Right lung (tissue), 2 donors: ENCODE measurements at regions not wholly inside any gene's neighbourhood (a gene's known extent, or its start where the extent isn't known, plus 50 kb on each side); places are given as distances from the start of the nearest gene placed in this dataset.

ENCODE experiments used
- DNase-seq, 2 donors: peaks; one replicate each; pipeline ENCODE4 v3.0.0-alpha.2; 2013

GRCh38 chr9:103757062-103757461 is 337.0 kb upstream of the SMC2 start:
- no peak for DNase-seq

GRCh38 chr9:103761466-103761865 is 332.6 kb upstream of the SMC2 start:
- no peak for DNase-seq

DNA sequence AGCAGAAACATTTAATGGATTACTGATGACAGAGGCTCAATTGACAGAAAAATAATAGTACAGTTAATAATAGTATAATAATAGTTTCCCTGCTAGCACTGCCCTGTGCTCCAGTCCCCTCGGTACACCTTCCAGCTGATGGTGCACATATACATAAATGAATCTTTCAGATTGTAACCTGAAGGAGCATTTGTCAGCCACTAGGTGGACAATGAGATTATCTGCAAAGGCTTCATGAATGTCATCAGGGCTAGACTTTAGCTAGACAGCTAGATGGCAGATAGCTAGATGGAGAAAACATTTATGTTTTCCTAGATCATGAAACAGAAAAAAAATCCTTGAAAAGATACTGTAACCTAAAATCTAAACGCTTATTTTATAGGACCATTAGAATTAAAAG is 304.4 kb upstream of the SMC2 start:
- no peak for DNase-seq

- DNase-seq = no peak
Observed at GRCh38 chr9:103798620-103799019, 295.5 kb upstream of the SMC2 start.

GRCh38 chr9:103799959-103800358 is 294.1 kb upstream of the SMC2 start:
- DNase-seq = no peak

DNA sequence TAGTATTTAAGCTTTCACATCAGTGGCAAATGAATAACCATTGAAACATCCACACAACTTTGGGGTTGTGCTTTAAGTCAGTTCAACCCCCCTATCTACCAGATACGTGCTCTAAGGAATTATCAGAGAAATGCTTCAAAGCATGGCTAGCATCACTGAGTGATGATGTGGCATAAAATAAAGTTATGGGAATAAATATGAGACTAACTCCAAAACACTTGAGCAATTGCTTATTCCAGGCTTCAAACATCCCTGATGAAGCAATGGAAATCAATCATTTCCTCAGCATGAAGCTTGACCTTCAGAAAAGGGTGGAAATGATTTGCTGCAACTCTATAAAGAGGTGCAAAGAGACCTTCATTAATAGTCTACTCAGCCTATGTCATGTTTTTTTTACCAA is 292.0 kb upstream of the SMC2 start:
- DNase-seq = no peak

DNA sequence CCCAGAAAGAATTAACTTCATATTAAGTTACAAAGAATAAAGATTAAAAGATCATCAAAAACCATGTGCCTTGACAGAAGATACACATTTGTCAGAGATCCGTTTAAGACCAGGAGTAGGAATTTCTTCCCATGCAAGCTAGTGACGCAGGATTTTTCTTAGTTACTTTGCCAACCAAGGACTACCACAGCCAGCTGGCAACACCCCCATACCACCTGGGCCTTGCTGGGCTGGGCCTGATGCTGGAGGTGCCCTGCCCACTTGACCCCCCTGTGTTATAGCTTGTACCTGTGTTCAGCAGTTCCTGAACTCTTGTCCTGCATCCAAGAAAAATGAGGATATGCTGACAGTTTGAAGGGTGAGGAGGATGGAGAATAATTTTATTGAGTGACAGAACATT is 290.9 kb upstream of the SMC2 start:
- no peak for DNase-seq

DNA sequence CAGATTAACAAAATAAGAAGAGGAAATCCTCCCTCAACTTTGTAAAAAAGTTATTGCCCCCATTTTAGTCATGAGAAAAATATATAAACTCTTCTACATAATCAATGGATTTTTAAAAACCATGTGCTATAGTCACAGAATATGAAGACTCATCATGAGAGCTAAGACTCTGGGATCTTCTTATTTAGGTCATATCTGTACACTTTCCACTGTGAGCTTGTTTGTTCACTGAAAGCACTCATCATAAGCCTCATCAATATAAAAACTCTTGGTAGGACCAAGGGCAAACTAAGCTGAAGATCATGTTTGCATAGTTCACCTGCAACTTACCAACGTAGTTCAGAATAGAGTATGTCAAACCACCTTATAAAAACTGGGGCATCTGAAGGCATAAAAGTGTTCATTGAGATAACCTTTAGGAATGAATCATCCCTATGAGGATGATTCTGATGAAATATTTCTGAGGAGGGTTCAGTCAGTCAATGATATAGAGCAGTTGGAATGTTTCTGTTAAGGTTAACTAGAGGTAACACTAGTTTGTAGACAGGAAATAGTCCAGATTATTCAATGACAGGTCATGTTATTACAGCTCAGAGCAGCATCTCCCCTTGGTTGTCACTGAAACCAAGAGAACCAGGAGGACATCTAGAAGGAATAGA is 289.9 kb upstream of the SMC2 start:
- DNase-seq = no peak

GRCh38 chr9:103809745-103810144 is 284.4 kb upstream of the SMC2 start:
- no peak for DNase-seq

DNA sequence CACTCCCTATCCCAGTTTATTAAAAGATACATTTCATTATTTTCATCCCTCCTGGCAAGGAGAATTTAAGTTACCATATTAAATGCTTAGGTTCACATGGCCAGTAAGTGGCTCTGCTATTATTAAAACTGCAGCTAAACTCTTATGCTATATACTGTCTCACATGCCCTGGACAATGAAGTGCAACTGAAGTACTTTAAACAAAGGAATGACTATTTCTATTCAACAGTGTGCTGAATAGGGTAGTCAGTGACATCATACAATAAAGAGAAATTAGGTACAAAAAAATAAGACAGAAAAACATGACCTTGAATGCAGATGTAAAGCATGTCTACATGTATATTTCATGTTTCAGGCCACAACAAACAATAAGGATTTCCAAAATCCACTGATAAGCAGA is 282.6 kb upstream of the SMC2 start:
- no peak for DNase-seq

- DNase-seq = no peak
Observed at GRCh38 chr9:103816146-103816545, 278.0 kb upstream of the SMC2 start.

DNA sequence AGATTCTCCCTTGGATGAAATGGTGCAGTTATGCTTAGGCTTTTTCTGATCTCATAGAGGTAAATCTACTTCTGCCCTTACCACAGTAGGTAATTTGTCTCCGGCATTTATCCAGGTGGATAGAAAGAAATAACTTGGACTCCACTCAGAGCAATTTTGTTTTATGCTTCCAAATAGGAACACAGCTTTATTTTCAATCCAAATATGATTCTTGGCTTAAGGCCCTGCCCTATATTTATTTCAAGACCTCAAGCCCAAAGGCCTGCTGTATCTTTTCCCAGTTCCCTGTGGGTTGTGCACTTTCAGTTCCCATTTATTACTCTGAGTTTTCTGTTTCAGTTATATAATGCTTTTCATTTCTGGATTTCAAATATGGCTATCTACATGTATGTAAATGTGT is 274.2 kb upstream of the SMC2 start:
- DNase-seq = no peak

DNA sequence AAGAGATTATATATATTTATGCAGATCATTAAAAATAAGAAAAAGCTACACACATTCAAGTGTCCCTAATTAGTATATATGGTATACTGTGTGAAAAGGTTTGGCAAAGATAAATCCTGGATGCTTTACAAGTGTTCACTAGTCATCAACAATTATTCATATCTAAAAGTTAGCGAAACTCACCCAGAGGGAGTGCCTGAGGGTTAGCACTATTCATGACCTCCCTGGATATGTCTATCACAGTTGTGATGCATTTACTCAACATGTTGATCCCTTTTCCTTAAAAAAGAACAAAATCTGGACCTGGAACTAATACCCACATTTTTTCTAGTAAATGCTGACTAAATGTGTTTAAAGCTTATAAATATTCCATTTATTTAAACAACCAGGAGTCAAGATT is 273.0 kb upstream of the SMC2 start:
- no peak for DNase-seq

DNA sequence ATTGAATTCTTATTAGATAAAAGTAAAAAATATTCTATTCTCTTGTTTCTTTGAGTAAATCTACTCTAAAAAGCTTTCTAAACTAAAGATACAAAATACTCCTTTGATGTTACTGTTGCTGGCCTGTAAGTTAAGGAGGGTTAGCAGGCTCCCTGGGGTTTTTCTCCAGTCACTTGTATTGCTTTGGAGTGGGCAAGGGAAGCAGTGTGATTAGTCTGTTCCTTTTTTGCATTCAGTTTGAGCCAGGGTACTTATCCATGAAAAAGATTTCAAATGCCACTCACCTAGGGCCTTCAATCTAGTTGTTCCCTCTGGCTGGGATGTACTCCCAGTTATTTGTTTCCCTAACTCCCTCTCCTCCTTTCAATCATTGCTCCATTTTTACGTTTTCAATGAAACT is 256.2 kb upstream of the SMC2 start:
- DNase-seq = no peak

DNA sequence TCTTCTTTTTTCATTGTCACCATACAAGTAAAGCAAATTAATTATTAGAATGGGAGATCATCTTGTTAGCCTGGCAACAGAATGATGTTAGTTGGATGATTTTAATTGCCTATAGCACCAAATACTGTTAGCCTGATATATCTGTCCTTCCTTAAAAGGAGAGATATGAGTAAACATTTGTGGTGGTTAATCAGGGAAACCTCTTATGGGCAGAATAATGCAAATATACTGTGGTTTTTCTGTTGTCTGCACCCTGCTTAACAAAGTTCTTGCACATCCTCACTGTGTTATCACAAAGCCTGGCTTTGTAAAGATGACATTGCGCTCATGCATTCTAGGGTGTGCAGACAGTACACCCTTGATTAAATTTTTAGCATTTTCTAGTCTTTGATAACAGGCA is 254.9 kb upstream of the SMC2 start:
- DNase-seq = no peak

- no peak for DNase-seq
Observed at GRCh38 chr9:103867886-103868285, 226.2 kb upstream of the SMC2 start.

DNA sequence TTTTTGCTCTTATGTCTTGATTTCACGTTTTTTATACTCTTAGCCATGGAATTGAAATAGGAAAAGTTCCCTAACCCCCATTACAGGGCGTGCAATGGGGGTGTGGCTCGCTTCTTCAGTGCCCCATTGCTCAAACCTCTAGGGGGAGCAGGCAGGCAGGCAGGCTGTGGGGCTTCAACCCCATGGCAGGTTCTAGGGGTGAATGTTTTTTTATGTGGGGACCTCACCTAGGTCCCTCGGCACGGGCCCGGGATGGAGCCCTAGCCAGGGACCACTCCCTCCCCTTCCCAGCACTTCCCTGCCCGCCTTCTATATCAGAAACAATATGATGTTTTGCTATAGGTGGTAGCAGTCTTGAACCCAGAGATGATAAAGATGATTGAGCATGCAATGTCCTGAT is 221.3 kb upstream of the SMC2 start:
- DNase-seq = no peak

DNA sequence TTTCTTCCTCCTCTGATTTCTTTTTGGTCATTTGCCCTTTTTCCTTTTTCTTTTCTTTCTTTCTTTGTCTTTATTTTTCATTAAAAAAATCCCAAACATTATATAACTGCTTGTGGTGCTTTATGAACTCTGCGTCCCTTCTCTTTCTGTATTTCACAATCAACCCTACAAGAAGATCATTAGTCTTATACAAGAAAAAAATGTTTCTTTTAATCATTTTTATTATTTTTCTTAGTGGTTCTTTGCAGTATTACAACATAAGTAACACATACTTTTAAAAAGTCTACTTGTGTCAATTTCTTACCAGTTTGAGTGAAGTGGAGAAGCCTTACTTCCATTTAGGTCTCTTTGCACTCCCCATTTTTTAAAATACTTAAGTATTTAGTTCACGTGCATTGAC is 212.7 kb upstream of the SMC2 start:
- DNase-seq = no peak

DNA sequence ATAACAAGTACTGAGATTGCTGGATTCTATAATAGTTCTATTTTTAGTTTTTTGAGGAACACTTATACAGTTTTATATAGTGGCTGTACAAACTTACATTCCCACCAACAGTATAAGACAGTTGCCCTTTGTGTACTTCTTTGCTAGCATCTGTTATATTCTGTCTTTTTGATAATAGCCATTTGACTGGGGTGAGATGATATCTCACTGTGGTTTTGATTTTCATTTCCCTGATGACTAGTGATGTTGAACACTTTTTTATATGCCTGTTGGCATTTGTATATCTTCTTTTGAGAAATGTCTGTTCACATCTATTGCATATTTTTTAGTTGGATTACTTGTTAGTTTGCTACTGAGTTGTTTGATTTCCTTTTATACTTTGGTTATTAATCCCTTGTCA is 204.1 kb upstream of the SMC2 start:
- DNase-seq = no peak

DNA sequence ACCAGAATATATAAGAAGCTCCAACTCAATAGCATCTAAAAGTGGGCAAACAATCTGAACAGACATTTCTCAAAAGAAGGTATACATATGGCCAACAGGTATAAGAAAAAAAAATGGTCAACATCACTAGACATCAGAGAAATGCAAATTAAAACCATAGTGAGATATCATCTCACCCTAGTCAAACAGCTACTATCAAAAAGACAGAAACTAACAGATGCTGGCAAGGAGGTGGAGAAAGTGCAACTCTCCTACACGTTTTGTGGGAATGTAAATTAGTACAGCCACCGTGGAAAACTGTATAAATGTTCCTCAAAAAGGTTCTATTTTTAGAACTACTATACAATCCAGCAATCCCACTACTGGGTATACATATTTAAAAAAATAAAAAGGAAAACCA is 199.9 kb upstream of the SMC2 start:
- no peak for DNase-seq

- DNase-seq = no peak
Observed at GRCh38 chr9:103898550-103898949, 195.6 kb upstream of the SMC2 start.

DNA sequence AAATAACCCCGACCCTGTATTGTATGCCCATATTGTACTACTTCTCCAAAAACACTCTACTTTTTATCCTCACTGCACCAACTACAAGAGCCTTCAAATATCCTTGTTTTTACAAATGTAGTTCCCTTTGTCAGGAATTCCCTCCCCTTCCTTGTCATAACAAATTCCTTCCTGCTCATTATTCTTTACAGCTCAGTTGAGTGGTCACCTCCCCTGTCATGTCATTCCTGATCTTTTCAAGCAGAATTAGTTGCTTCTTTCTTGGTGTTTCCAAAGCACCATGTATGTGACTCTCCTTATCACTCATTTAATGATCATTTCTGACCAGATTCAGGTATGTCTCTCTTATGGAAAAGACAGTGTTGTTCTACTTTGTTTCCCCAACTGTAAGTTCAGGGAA is 194.2 kb upstream of the SMC2 start:
- DNase-seq = no peak

- DNase-seq = no peak
Observed at GRCh38 chr9:103900466-103900865, 193.6 kb upstream of the SMC2 start.

DNA sequence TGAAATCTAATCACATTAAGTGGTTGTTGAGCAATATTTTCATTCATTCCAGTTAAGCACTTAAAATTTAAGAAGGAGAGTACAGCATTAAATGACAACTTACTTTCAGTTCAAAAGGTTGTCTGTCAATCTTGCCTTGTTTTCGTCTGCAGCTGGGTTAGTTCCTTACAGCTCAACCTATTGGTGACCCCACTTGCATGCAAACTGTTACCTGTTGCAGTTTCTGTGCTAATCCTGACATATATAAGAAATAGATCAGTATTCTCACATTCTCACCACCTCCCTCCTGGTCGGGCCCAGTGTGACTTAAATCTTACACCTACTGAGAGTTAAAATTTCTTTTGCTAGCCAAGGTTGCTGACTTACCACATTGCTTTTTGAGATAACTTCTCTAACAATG is 191.8 kb upstream of the SMC2 start:
- no peak for DNase-seq

GRCh38 chr9:103904242-103904641 is 189.9 kb upstream of the SMC2 start:
- no peak for DNase-seq
